Stimulated activated naive B cell treated with anti-CD40 and anti-IgM and Interleukin-4, amounts not matched to agents 10 μg/mL and 1 μg/mL and 100 μg/mL, for 72 hours (primary cell): ENCODE measurements at regions not wholly inside any gene's neighbourhood (a gene's known extent, or its start where the extent isn't known, plus 50 kb on each side); places are given as distances from the start of the nearest gene placed in this dataset.
A peak's percentile ranks its signal among the peaks of the same experiment; 100 is the strongest.
"Not testable (repeated sequence)": the region's sequence is repeated elsewhere in the genome, so short reads cannot be mapped to it uniquely, and the experiment has no call there.

ENCODE experiments used
- ATAC-seq, 2 donors: fragments of 150-1000 bp; cut with Tn5 transposase; replicated peaks; 2 replicates each; pipeline ENCODE4 v1.10.0; 2021; ENCODE audit warnings: moderate library complexity in 1 of 2
- DNase-seq: peaks from one replicate; pipeline ENCODE4 v3.0.0; 2021
- H3K27ac Mint-ChIP-seq: one replicate; pipeline ENCODE4 v1.8.0; 2022; ENCODE audit warnings: mild to moderate bottlenecking, mixed read lengths
- H3K27me3 Mint-ChIP-seq, 2 donors: one replicate each; pipeline ENCODE4 v1.8.0; 2022; ENCODE audit warnings: mixed read lengths in 2 of 2
- H3K36me3 Mint-ChIP-seq, 2 donors: one replicate each; pipeline ENCODE4 v1.8.0; 2022; ENCODE audit warnings: mixed read lengths in 2 of 2, mild to moderate bottlenecking in 1 of 2
- H3K4me1 Mint-ChIP-seq, 2 donors: one replicate each; pipeline ENCODE4 v1.8.0; 2022; ENCODE audit warnings: mixed read lengths in 2 of 2, mild to moderate bottlenecking in 1 of 2
- H3K4me3 Mint-ChIP-seq, 2 donors: one replicate each; pipeline ENCODE4 v1.8.0; 2022; ENCODE audit warnings: mild to moderate bottlenecking in 2 of 2, mixed read lengths in 2 of 2, moderate library complexity in 1 of 2
- H3K9me3 Mint-ChIP-seq, 2 donors: one replicate each; pipeline ENCODE4 v1.8.0; 2022; ENCODE audit warnings: mixed read lengths in 2 of 2, mild to moderate bottlenecking in 1 of 2

- Mint-ChIP-seq H3K36me3 (no peaks in the 10 kb centered on the region), H3K27ac (no peak overlapping the region), H3K4me3 (no peak overlapping the region), H3K27me3 (no peaks in the 10 kb centered on the region), H3K4me1 (no peaks in the 10 kb centered on the region), H3K9me3 (no peaks in the 10 kb centered on the region)
- ATAC-seq (no peak), DNase-seq (no peak)
Measured at GRCh38 chr3:148466980-148467740, 230.5 kb upstream of the AGTR1 start.

GRCh38 chr3:148477375-148477774 is 220.3 kb upstream of the AGTR1 start:
- H3K9me3 Mint-ChIP-seq, result peaks cover 8 to 14% of the 10 kb centered on the region in 2 donors
- no peak for ATAC-seq
- H3K27me3 Mint-ChIP-seq, result no peaks in the 10 kb centered on the region
- DNase-seq, result no peak
- no peaks in the 10 kb centered on the region for H3K4me1 Mint-ChIP-seq
- no peak overlapping the region for H3K27ac Mint-ChIP-seq
- no peaks in the 10 kb centered on the region for H3K36me3 Mint-ChIP-seq
- no peak overlapping the region for H3K4me3 Mint-ChIP-seq

GRCh38 chr3:148493631-148494030 is 204.1 kb upstream of the AGTR1 start:
- no peak overlapping the region for H3K27ac Mint-ChIP-seq

GRCh38 chr3:148494451-148494850 is 203.3 kb upstream of the AGTR1 start:
- H3K36me3 Mint-ChIP-seq, result no peaks in the 10 kb centered on the region
- no peaks in the 10 kb centered on the region for H3K27me3 Mint-ChIP-seq
- no peaks in the 10 kb centered on the region for H3K9me3 Mint-ChIP-seq
- no peak overlapping the region for H3K4me3 Mint-ChIP-seq
- H3K27ac Mint-ChIP-seq, result no peak overlapping the region
- no peak for ATAC-seq
- no peaks in the 10 kb centered on the region for H3K4me1 Mint-ChIP-seq
- DNase-seq, result no peak

More at GRCh38 chr3:148493631-148494030, 204.1 kb upstream of the AGTR1 start:
- no peaks in the 10 kb centered on the region for H3K4me1 Mint-ChIP-seq
- H3K27me3 Mint-ChIP-seq, result no peaks in the 10 kb centered on the region
- no peak for ATAC-seq
- no peak for DNase-seq
- no peak overlapping the region for H3K4me3 Mint-ChIP-seq
- H3K36me3 Mint-ChIP-seq, result no peaks in the 10 kb centered on the region
- no peaks in the 10 kb centered on the region for H3K9me3 Mint-ChIP-seq

GRCh38 chr3:148500881-148501280 is 196.8 kb upstream of the AGTR1 start:
- H3K9me3 Mint-ChIP-seq, result no peaks in the 10 kb centered on the region
- ATAC-seq, result no peak
- no peaks in the 10 kb centered on the region for H3K4me1 Mint-ChIP-seq

GRCh38 chr3:148510116-148510515 is 187.6 kb upstream of the AGTR1 start:
- Mint-ChIP-seq H3K9me3 (peaks cover 0 to 3% of the 10 kb centered on the region in 2 donors), H3K27me3 (no peaks in the 10 kb centered on the region), H3K4me1 (no peaks in the 10 kb centered on the region), H3K27ac (no peak overlapping the region), H3K36me3 (no peaks in the 10 kb centered on the region), H3K4me3 (no peak overlapping the region)
- DNase-seq (no peak), ATAC-seq (no peak)

More at GRCh38 chr3:148500881-148501280, 196.8 kb upstream of the AGTR1 start:
- H3K4me3 Mint-ChIP-seq, result no peak overlapping the region
- H3K36me3 Mint-ChIP-seq, result no peaks in the 10 kb centered on the region
- H3K27me3 Mint-ChIP-seq, result no peaks in the 10 kb centered on the region
- no peak overlapping the region for H3K27ac Mint-ChIP-seq
- no peak for DNase-seq

GRCh38 chr3:148510561-148510960 is 187.1 kb upstream of the AGTR1 start:
- no peak for DNase-seq
- no peaks in the 10 kb centered on the region for H3K4me1 Mint-ChIP-seq
- H3K36me3 Mint-ChIP-seq, result no peaks in the 10 kb centered on the region
- H3K9me3 Mint-ChIP-seq, result peaks cover 0 to 3% of the 10 kb centered on the region in 2 donors
- no peak for ATAC-seq
- H3K4me3 Mint-ChIP-seq, result no peak overlapping the region
- no peak overlapping the region for H3K27ac Mint-ChIP-seq
- H3K27me3 Mint-ChIP-seq, result no peaks in the 10 kb centered on the region

GRCh38 chr3:148512648-148513047 is 185.1 kb upstream of the AGTR1 start:
- DNase-seq (no peak), ATAC-seq (no peak)
- H3K27ac Mint-ChIP-seq, result no peak overlapping the region
- H3K4me1 Mint-ChIP-seq, result no peaks in the 10 kb centered on the region
- no peak overlapping the region for H3K4me3 Mint-ChIP-seq
- no peaks in the 10 kb centered on the region for H3K9me3 Mint-ChIP-seq
- H3K36me3 Mint-ChIP-seq, result no peaks in the 10 kb centered on the region
- H3K27me3 Mint-ChIP-seq, result no peaks in the 10 kb centered on the region

GRCh38 chr3:148513096-148513543 is 184.6 kb upstream of the AGTR1 start:
- DNase-seq, result no peak
- Mint-ChIP-seq H3K27ac (no peak overlapping the region), H3K27me3 (no peaks in the 10 kb centered on the region), H3K4me3 (no peak overlapping the region), H3K9me3 (peaks cover 0 to under 1% of the 10 kb centered on the region in 2 donors), H3K4me1 (no peaks in the 10 kb centered on the region), H3K36me3 (no peaks in the 10 kb centered on the region)
- no peak for ATAC-seq

- H3K9me3 Mint-ChIP-seq, result peaks cover 2 to 4% of the 10 kb centered on the region in 2 donors
- H3K36me3 Mint-ChIP-seq, result no peaks in the 10 kb centered on the region
- ATAC-seq (peak in 1 of 2 donors; percentile 12), DNase-seq (no peak)
- H3K27ac Mint-ChIP-seq, result no peak overlapping the region
- H3K4me3 Mint-ChIP-seq, result no peak overlapping the region
- no peaks in the 10 kb centered on the region for H3K27me3 Mint-ChIP-seq
- no peaks in the 10 kb centered on the region for H3K4me1 Mint-ChIP-seq
Measured at GRCh38 chr3:148518520-148518919, 179.2 kb upstream of the AGTR1 start.

GRCh38 chr3:148525621-148526020 is 172.1 kb upstream of the AGTR1 start:
- not testable (repeated sequence) for H3K27ac Mint-ChIP-seq, H3K9me3 Mint-ChIP-seq, H3K4me3 Mint-ChIP-seq, H3K4me1 Mint-ChIP-seq, H3K27me3 Mint-ChIP-seq, ATAC-seq, DNase-seq, H3K36me3 Mint-ChIP-seq

GRCh38 chr3:148528024-148528423 is 169.7 kb upstream of the AGTR1 start:
- ATAC-seq (no peak), DNase-seq (no peak)
- no peaks in the 10 kb centered on the region for H3K4me1 Mint-ChIP-seq
- peaks cover 0 to 4% of the 10 kb centered on the region in 2 donors for H3K9me3 Mint-ChIP-seq
- H3K36me3 Mint-ChIP-seq, result no peaks in the 10 kb centered on the region
- H3K4me3 Mint-ChIP-seq, result no peak overlapping the region
- no peaks in the 10 kb centered on the region for H3K27me3 Mint-ChIP-seq
- no peak overlapping the region for H3K27ac Mint-ChIP-seq

- H3K27ac Mint-ChIP-seq, result no peak overlapping the region
- no peaks in the 10 kb centered on the region for H3K27me3 Mint-ChIP-seq
- H3K4me3 Mint-ChIP-seq, result no peak overlapping the region
- no peaks in the 10 kb centered on the region for H3K4me1 Mint-ChIP-seq
- H3K9me3 Mint-ChIP-seq, result peaks cover 3 to 10% of the 10 kb centered on the region in 2 donors
- no peaks in the 10 kb centered on the region for H3K36me3 Mint-ChIP-seq
- DNase-seq (no peak), ATAC-seq (no peak)
Measured at GRCh38 chr3:148531836-148532235, 165.9 kb upstream of the AGTR1 start.

GRCh38 chr3:148532326-148532725 is 165.4 kb upstream of the AGTR1 start:
- DNase-seq, result no peak

GRCh38 chr3:148532774-148533173 is 164.9 kb upstream of the AGTR1 start:
- H3K27ac Mint-ChIP-seq, result no peak overlapping the region
- DNase-seq (no peak), ATAC-seq (no peak)
- no peak overlapping the region for H3K4me3 Mint-ChIP-seq
- H3K9me3 Mint-ChIP-seq, result peaks cover 0 to 10% of the 10 kb centered on the region in 2 donors
- H3K36me3 Mint-ChIP-seq, result no peaks in the 10 kb centered on the region
- H3K4me1 Mint-ChIP-seq, result no peaks in the 10 kb centered on the region
- H3K27me3 Mint-ChIP-seq, result no peaks in the 10 kb centered on the region

More at GRCh38 chr3:148532326-148532725, 165.4 kb upstream of the AGTR1 start:
- ATAC-seq, result no peak
- no peak overlapping the region for H3K4me3 Mint-ChIP-seq
- H3K36me3 Mint-ChIP-seq, result no peaks in the 10 kb centered on the region
- no peaks in the 10 kb centered on the region for H3K27me3 Mint-ChIP-seq
- no peak overlapping the region for H3K27ac Mint-ChIP-seq
- H3K4me1 Mint-ChIP-seq, result no peaks in the 10 kb centered on the region
- H3K9me3 Mint-ChIP-seq, result peaks cover 0 to 10% of the 10 kb centered on the region in 2 donors
